ENCODE measurements at regions not wholly inside any gene's neighbourhood (a gene's known extent, or its start where the extent isn't known, plus 50 kb on each side); places are given as distances from the start of the nearest gene placed in this dataset.

DNA sequence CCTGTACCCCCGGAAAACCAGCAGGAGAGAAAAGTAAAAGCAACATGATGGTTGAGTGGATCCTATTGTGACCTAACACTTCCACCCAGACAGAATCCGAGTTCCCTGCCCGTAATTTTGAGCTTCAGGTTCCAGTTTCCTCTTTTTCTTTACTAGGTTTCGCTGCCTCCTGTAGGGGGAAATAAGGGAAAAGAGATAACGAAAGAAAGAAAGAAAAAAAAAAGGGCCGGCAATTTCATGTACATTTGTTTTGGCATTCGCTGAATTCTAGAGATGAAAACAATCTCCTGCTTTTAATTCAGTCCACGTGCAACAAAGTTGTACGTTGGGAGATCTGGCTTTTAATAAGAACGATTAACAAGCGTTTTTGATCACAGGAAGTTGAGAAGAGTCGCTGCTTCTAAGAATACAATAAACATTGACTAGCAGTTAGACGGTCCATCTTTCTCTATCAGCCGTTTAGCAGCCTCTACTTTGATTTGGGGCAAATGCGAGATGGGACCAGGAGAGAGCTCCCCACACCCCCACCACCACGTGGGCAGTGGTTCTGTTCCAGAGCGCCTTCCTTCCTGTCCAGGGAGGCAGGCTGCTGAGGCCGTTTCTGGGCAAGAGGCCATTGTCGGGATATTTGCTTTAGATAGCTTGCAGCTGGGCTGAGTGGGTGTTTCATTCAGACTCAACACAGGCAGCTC, 155.9 kb upstream of the RUNX1 start:
- peak; percentile 39 to 83 (median 73) for ATAC-seq
- H3K4me1 ChIP-seq = peaks cover 0 to 69% (median 48%) of the 10 kb centered on the region in 12 donors
- peaks cover 0 to 2% (median 0%) of the 10 kb centered on the region in 12 donors for H3K9me3 ChIP-seq
- H3K4me3 ChIP-seq = peak overlapping the region in 8 of 12 donors; percentile 14 to 43 (median 18)
- 35 to 49% (median 42%) methylated on average over 19 of the region's 19 CpGs for WGBS, 4 donors
- H3K27ac ChIP-seq = peak overlapping the region; percentile 1 to 80 (median 71)
- intact Hi-C loops (cut with DNase I) = loop anchor here in 3 of 10 donors (5.0 to 10.0 kb wide), 3 partner anchors 310 to 320 kb away; no protein-coding TSS in a partner anchor
- no peaks in the 10 kb centered on the region for H3K27me3 ChIP-seq
- peak; percentile 85 to 91 (median 87) for DNase-seq
- TF ChIP-seq CTCF (IDR thresholded peaks at IDR 0.05) (no peak), POLR2A (IDR thresholded peaks at IDR 0.05) (no peak)
- H3K36me3 ChIP-seq = no peaks in the 10 kb centered on the region

DNA sequence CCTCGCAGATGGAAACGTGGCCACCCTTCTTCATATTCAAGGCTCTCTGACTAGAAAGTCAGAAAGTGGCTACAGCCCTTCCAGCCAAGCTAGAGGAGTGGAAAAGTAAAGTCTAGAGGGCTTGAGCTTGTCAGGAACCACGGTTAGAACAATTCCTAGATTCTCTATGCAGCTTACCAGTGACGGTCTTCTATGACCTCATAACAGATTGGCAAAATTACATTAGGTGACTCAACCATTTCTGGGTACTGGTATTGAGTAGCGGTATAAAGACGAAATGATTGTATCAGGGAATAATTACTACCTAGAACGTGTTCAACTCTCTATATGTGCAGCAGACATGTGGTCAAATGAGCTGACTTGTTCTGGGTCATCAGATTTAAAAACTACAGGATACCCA, 155.0 kb upstream of the RUNX1 start:
- H3K27me3 ChIP-seq = no peaks in the 10 kb centered on the region
- H3K9me3 ChIP-seq = no peaks in the 10 kb centered on the region
- 76 to 84% (median 82%) methylated on average over 6 to 7 of the region's 7 CpGs for WGBS, 4 donors
- intact Hi-C loops (cut with DNase I) = loop anchor here in 2 of 10 donors (10.0 kb wide), 2 partner anchors 309 to 319 kb away; no protein-coding TSS in a partner anchor
- H3K36me3 ChIP-seq = no peaks in the 10 kb centered on the region
- DNase-seq = no peak
- H3K4me1 ChIP-seq = peaks cover 0 to 61% (median 41%) of the 10 kb centered on the region in 12 donors
- no peak for ATAC-seq
- TF ChIP-seq CTCF (IDR thresholded peaks at IDR 0.05) (no peak), POLR2A (IDR thresholded peaks at IDR 0.05) (no peak)
- peak overlapping the region in 11 of 12 donors; percentile 7 to 80 (median 71) for H3K27ac ChIP-seq
- H3K4me3 ChIP-seq = no peak overlapping the region

GRCh38 chr21:35203093-35203977, 154.2 kb upstream of the RUNX1 start:
- TF ChIP-seq POLR2A (IDR thresholded peaks at IDR 0.05) (no peak), CTCF (IDR thresholded peaks at IDR 0.05) (no peak)
- ATAC-seq = peak; percentile 40 to 63 (median 55)
- H3K9me3 ChIP-seq = no peaks in the 10 kb centered on the region
- no peaks in the 10 kb centered on the region for H3K27me3 ChIP-seq
- no peaks in the 10 kb centered on the region for H3K36me3 ChIP-seq
- H3K4me1 ChIP-seq = peaks cover 0 to 62% (median 37%) of the 10 kb centered on the region in 12 donors
- H3K4me3 ChIP-seq = no peak overlapping the region
- 27 to 48% (median 35%) methylated on average over 11 of the region's 11 CpGs for WGBS, 4 donors
- peak in 2 of 5 donors; percentile 28 to 39 for DNase-seq
- intact Hi-C loops (cut with DNase I) = loop anchor here in 2 of 10 donors (10.0 kb wide), 2 partner anchors 309 to 319 kb away; no protein-coding TSS in a partner anchor
- H3K27ac ChIP-seq = peak overlapping the region; percentile 12 to 80 (median 68)

GRCh38 chr21:35202431-35202830, 153.3 kb upstream of the RUNX1 start:
- no peaks in the 10 kb centered on the region for H3K36me3 ChIP-seq
- no peaks in the 10 kb centered on the region for H3K9me3 ChIP-seq
- H3K27me3 ChIP-seq = no peaks in the 10 kb centered on the region
- H3K4me3 ChIP-seq = no peak overlapping the region
- H3K4me1 ChIP-seq = peaks cover 0 to 61% (median 35%) of the 10 kb centered on the region in 12 donors
- H3K27ac ChIP-seq = peak overlapping the region in 9 of 12 donors; percentile 23 to 80 (median 72)
- TF ChIP-seq CTCF (IDR thresholded peaks at IDR 0.05) (no peak), POLR2A (IDR thresholded peaks at IDR 0.05) (no peak)
- DNase-seq (no peak), ATAC-seq (no peak)
- intact Hi-C loops (cut with DNase I) = loop anchor here in 2 of 10 donors (10.0 kb wide), 2 partner anchors 308 to 318 kb away; no protein-coding TSS in a partner anchor

Data from heart left ventricle (tissue), 16 donors.